RWPE1 (cell line): ENCODE measurements at regions not wholly inside any gene's neighbourhood (a gene's known extent, or its start where the extent isn't known, plus 50 kb on each side); places are given as distances from the start of the nearest gene placed in this dataset.
"Not testable (repeated sequence)": the region's sequence is repeated elsewhere in the genome, so short reads cannot be mapped to it uniquely, and the experiment has no call there.

Experiments used
- CTCF ChIA-PET: fragments of 350-600 bp; sonication (Branson Sonifier 250); formaldehyde crosslinking; extraction: SDS; loops from one replicate; lab custom pipeline; 2021; lab: Yijun Ruan, JAX
- POLR2A ChIA-PET: fragments of 400-600 bp; formaldehyde crosslinking; extraction: SDS; loops from one replicate; lab custom pipeline; 2020; ENCODE audit warnings: antibody characterized with exemption; ENCODE audit not compliant: low non-redundant PET; lab: Yijun Ruan, JAX
- DNase-seq: peaks from one replicate; pipeline ENCODE4 v3.0.0; 2012; ENCODE audit warnings: low spot score
- H3K27ac ChIP-seq: fragments of 450-650 bp; 2 replicates; pipeline ENCODE4 v1.5.1; 2017
- TF ChIP-seq, protein P1 (sequence below): fragments of 450-650 bp; conservative IDR thresholded peaks from 2 replicates; pipeline ENCODE4 v1.5.1; 2017; ENCODE audit warnings: low read depth, mild to moderate bottlenecking

DNA sequence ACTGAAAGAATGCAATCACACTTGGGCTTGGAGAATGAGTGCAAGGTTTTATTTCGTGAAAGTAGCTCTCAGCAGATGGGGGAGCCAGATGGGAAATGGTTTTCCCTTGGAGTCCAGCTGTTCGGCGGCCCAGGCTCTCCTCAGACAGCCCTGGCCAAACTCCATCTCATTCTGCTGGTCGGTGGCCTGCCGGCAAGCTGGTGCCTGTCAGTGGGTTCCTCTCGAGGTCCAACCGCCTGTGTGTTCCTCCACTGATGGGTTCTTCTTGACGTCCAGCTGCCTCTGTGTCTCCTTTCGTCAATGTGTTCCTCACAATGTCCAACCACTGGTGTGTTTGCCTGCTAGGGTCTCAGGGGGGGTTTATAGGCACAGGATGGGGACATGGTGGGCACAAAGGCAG lies 80.3 kb downstream of the POU3F4 start:
- POLR2A ChIA-PET = no interaction called here
- TF ChIP-seq, protein P1, sequence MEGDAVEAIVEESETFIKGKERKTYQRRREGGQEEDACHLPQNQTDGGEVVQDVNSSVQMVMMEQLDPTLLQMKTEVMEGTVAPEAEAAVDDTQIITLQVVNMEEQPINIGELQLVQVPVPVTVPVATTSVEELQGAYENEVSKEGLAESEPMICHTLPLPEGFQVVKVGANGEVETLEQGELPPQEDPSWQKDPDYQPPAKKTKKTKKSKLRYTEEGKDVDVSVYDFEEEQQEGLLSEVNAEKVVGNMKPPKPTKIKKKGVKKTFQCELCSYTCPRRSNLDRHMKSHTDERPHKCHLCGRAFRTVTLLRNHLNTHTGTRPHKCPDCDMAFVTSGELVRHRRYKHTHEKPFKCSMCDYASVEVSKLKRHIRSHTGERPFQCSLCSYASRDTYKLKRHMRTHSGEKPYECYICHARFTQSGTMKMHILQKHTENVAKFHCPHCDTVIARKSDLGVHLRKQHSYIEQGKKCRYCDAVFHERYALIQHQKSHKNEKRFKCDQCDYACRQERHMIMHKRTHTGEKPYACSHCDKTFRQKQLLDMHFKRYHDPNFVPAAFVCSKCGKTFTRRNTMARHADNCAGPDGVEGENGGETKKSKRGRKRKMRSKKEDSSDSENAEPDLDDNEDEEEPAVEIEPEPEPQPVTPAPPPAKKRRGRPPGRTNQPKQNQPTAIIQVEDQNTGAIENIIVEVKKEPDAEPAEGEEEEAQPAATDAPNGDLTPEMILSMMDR = no peak
- DNase-seq = no peak
- H3K27ac ChIP-seq = no peak overlapping the region
- CTCF ChIA-PET = no interaction called here

DNA sequence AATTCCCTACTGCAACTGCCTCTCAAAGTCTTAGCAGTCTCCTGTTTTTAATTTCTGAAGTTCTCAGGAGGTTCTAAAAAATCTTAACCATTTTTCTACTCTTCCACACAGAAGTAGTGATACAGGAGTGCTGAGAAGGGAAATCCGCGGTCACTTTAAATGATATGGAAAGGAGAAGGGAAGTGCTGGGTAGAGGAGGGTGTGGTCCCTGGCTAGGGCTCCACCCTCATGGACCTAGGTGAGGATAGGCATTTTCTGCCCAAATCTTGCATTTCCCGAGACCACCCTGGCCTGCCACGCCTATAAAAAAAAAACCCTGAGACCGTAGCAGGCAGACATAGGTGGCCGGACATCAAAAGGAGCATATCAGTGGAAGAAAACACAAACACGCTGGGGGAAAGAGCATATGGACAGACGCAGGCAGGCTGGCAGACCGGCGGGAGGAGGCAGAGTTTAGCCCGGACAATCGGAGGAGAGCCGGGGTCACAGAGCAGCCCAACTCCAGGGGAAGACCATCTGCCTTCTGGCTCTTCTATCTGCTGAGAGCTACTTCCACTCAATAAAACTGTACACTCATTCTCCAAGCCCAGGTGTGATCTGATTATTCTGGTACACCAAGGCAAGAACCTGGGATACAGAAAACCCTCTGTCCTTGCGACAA lies 85.7 kb downstream of the POU3F4 start:
- H3K27ac ChIP-seq = no peak overlapping the region
- TF ChIP-seq, protein P1 = no peak
- no peak for DNase-seq
- ChIA-PET POLR2A (no interaction called here), CTCF (interaction anchor here (0.7 kb wide), 1 partner anchor 186 kb away, joined by 3 read pairs; no protein-coding TSS in a partner anchor)

DNA sequence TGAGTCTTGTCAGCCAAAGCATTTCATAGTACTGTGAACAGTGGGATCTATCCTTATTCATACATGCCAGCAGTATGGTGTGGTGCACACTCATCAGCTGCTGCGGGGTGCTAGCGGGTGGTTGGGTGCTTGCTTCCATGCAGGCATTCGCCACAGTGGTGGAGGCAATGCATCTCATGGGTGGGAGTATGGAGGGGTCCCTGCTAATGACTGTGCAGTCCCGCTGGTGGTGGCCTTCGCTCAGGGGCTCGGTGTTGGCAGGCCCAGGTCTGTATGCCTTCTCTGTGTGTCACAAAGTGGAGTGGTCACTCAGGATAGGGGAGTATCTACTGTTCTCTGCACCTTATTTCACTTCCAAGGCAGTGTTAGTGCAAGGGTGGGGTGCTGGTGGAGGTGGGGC lies 122.6 kb downstream of the POU3F4 start:
- POLR2A ChIA-PET = no interaction called here
- TF ChIP-seq, protein P1 = no peak
- no peak overlapping the region for H3K27ac ChIP-seq
- no peak for DNase-seq
- CTCF ChIA-PET = no interaction called here

DNA sequence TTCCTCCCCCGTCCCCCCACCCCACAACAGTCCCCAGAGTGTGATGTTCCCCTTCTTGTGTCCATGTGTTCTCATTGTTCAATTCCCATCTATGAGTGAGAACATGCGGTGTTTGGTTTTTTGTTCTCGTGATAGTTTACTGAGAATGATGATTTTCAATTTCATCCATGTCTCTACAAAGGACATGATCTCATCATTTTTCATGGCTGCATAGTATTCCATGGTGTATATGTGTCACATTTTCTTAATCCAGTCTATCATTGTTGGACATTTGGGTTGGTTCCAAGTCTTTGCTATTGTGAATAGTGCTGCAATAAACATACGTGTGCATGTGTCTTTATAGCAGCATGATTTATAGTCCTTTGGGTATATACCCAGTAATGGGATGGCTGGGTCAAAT lies 141.6 kb downstream of the POU3F4 start:
- H3K27ac ChIP-seq, CTCF ChIA-PET, POLR2A ChIA-PET, DNase-seq: not testable (repeated sequence)

DNA sequence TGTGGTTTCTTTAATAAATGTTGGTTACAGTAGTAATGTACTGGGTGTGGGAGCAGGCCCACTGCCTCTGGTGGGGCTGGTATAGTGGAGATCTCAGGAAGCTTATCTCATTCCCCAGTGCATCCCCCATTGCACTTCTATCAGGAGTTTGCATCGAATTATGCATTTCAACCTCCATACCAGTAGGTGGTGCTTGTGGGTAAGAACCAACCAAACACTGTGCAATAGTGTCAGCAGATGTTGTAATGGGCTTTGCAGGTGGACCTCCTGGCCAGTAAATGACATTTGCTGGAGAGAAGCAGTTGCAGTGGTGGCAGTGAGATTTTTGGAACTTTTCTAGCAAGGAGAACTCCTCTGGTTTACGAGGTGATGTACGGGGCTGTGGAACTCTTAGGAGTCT lies 150.6 kb downstream of the POU3F4 start:
- H3K27ac ChIP-seq = no peak overlapping the region
- DNase-seq = no peak
- CTCF ChIA-PET = no interaction called here
- TF ChIP-seq, protein P1 = no peak
- POLR2A ChIA-PET = no interaction called here
